NB4 (cell line): ENCODE measurements at regions not wholly inside any gene's neighbourhood (a gene's known extent, or its start where the extent isn't known, plus 50 kb on each side); places are given as distances from the start of the nearest gene placed in this dataset.

Experiments
- DNase-seq: peaks from one replicate; pipeline ENCODE4 v3.0.0; 2010; ENCODE audit warnings: low read depth
- H3K4me3 ChIP-seq: one replicate; pipeline ENCODE4 v1.5.1; 2011; ENCODE audit warnings: mild to moderate bottlenecking, low read depth, low read length, moderate library complexity
- CTCF ChIP-seq: IDR thresholded peaks from one replicate; pipeline ENCODE4 v1.5.1; 2012; ENCODE audit warnings: low read depth, low read length
- MAX ChIP-seq: IDR thresholded peaks from 2 replicates; pipeline ENCODE4 v1.6.1; 2011; ENCODE audit warnings: low read depth, low read length
- MYC ChIP-seq: IDR thresholded peaks from 2 replicates; pipeline ENCODE4 v1.6.1; 2011; ENCODE audit warnings: low read depth, low read length
- POLR2A ChIP-seq: IDR thresholded peaks from 2 replicates; pipeline ENCODE4 v1.6.1; 2011; ENCODE audit warnings: mild to moderate bottlenecking; ENCODE audit not compliant: insufficient read length; ENCODE audit errors: extremely low read depth

- no peak for DNase-seq
- TF ChIP-seq MYC = no peak
- no peak for TF ChIP-seq MAX
- no peak for TF ChIP-seq POLR2A
- no peak overlapping the region for H3K4me3 ChIP-seq
Observed at GRCh38 chr3:65114041-65114440, 426.2 kb upstream of the ADAMTS9 start.

GRCh38 chr3:65112751-65113300, 425.0 kb upstream of the ADAMTS9 start:
- no peak for DNase-seq
- TF ChIP-seq MAX (no peak), CTCF (no peak), MYC (no peak), POLR2A (no peak)

GRCh38 chr3:65110661-65111060, 422.9 kb upstream of the ADAMTS9 start:
- no peak for TF ChIP-seq POLR2A
- no peak for TF ChIP-seq MAX
- TF ChIP-seq MYC = no peak
- no peak for TF ChIP-seq CTCF
- H3K4me3 ChIP-seq = no peak overlapping the region
- no peak for DNase-seq

More at GRCh38 chr3:65112751-65113300, 425.0 kb upstream of the ADAMTS9 start:
- no peak overlapping the region for H3K4me3 ChIP-seq

GRCh38 chr3:65109966-65110500, 422.2 kb upstream of the ADAMTS9 start:
- no peak for TF ChIP-seq POLR2A
- TF ChIP-seq MYC = no peak
- TF ChIP-seq MAX = no peak
- no peak for TF ChIP-seq CTCF

GRCh38 chr3:65107174-65107573, 419.4 kb upstream of the ADAMTS9 start:
- no peak for DNase-seq
- TF ChIP-seq CTCF (no peak), POLR2A (no peak), MYC (no peak), MAX (no peak)

More at GRCh38 chr3:65109966-65110500, 422.2 kb upstream of the ADAMTS9 start:
- H3K4me3 ChIP-seq = no peak overlapping the region
- DNase-seq = no peak

GRCh38 chr3:65101450-65101849, 413.6 kb upstream of the ADAMTS9 start:
- TF ChIP-seq MAX = no peak
- TF ChIP-seq POLR2A = no peak
- no peak for TF ChIP-seq CTCF
- no peak for TF ChIP-seq MYC
- DNase-seq = no peak
- no peak overlapping the region for H3K4me3 ChIP-seq

More at GRCh38 chr3:65107174-65107573, 419.4 kb upstream of the ADAMTS9 start:
- H3K4me3 ChIP-seq = no peak overlapping the region
